IMR-90 (cell line): ENCODE measurements at regions not wholly inside any gene's neighbourhood (a gene's known extent, or its start where the extent isn't known, plus 50 kb on each side); places are given as distances from the start of the nearest gene placed in this dataset.

Experiments used
- ATAC-seq: fragments of 200-7000 bp; cut with Tn5 transposase; 2 replicates; pipeline ENCODE4 v1.9.1; 2020; ENCODE audit warnings: low read depth, mild to moderate bottlenecking, moderate library complexity
- BruUV-seq: library from RNA; stranded (reverse); fragments of 400-500 nt; replicated peaks from 2 replicates; lab custom pipeline; 2021; lab: Mats Ljungman, UMichigan
- CTCF ChIA-PET: fragments of 300-600 bp; formaldehyde crosslinking; extraction: SDS; loops from one replicate; lab custom pipeline; 2021; ENCODE audit warnings: antibody characterized with exemption; lab: Yijun Ruan, JAX
- POLR2A ChIA-PET: fragments of 300-600 bp; sonication (Branson Sonifier 250); formaldehyde crosslinking; loops from one replicate; lab custom pipeline; 2022; ENCODE audit warnings: antibody characterized with exemption; ENCODE audit not compliant: unreplicated experiment; lab: Charles Lee
- DNase-seq: peaks from one replicate; pipeline ENCODE4 v3.0.0; 2013
- H2AFZ ChIP-seq: replicated peaks from 2 replicates; pipeline ENCODE3; 2013; ENCODE audit warnings: low read length, mild to moderate bottlenecking; ENCODE audit not compliant: poor library complexity
- H2AK5ac ChIP-seq: 2 replicates; pipeline ENCODE4 v1.6.1; 2013; ENCODE audit warnings: low read depth, low read length, inconsistent platforms
- H2AK9ac ChIP-seq: replicated peaks from 2 replicates; pipeline ENCODE3; 2013; ENCODE audit warnings: mild to moderate bottlenecking, low read depth, low read length, moderate library complexity; ENCODE audit not compliant: poor library complexity
- H2BK120ac ChIP-seq: 2 replicates; pipeline ENCODE4 v1.6.1; 2013; ENCODE audit warnings: low read depth, low read length, inconsistent platforms
- H2BK15ac ChIP-seq: 3 replicates; pipeline ENCODE4 v1.6.1; 2013; ENCODE audit warnings: low read depth, low read length, inconsistent platforms
- H2BK20ac ChIP-seq: 2 replicates; pipeline ENCODE4 v1.6.1; 2013; ENCODE audit warnings: low read depth, mild to moderate bottlenecking, inconsistent platforms, low read length, moderate library complexity
- H2BK5ac ChIP-seq: 2 replicates; pipeline ENCODE4 v1.6.1; 2013; ENCODE audit warnings: mild to moderate bottlenecking, low read depth, low read length, inconsistent platforms; ENCODE audit not compliant: poor library complexity, severe bottlenecking
- H3K14ac ChIP-seq: replicated peaks from 2 replicates; pipeline ENCODE4 v1.6.1; 2013; ENCODE audit warnings: low read depth, low read length, inconsistent platforms
- H3K18ac ChIP-seq: 2 replicates; pipeline ENCODE4 v1.6.1; 2013; ENCODE audit warnings: low read depth, low read length, control low read depth
- H3K23ac ChIP-seq: 2 replicates; pipeline ENCODE4 v1.6.1; 2013; ENCODE audit warnings: low read depth, low read length, inconsistent platforms
- H3K27ac ChIP-seq: 2 replicates; pipeline ENCODE4 v1.5.1; 2013; ENCODE audit warnings: mild to moderate bottlenecking, control low read depth, low read length; ENCODE audit not compliant: insufficient read depth
- H3K27me3 ChIP-seq: 2 replicates; pipeline ENCODE4 v1.6.1; 2013; ENCODE audit warnings: low read length; ENCODE audit not compliant: control insufficient read depth, insufficient read depth
- H3K36me3 ChIP-seq: 2 replicates; pipeline ENCODE4 v1.6.1; 2013; ENCODE audit warnings: low read length, mixed read lengths; ENCODE audit not compliant: control insufficient read depth, insufficient read depth
- H3K4ac ChIP-seq: 2 replicates; pipeline ENCODE4 v1.6.1; 2013; ENCODE audit warnings: low read depth, low read length, inconsistent platforms
- H3K4me1 ChIP-seq: 2 replicates; pipeline ENCODE4 v1.6.1; 2013; ENCODE audit warnings: low read length, mixed read lengths; ENCODE audit not compliant: control insufficient read depth, insufficient read depth
- H3K4me2 ChIP-seq: 2 replicates; pipeline ENCODE4 v1.6.1; 2013; ENCODE audit warnings: low read depth, mild to moderate bottlenecking, control low read depth, low read length, moderate library complexity
- H3K4me3 ChIP-seq: 2 replicates; pipeline ENCODE4 v1.5.1; 2013; ENCODE audit warnings: low read depth, mild to moderate bottlenecking, control low read depth, low read length, moderate library complexity; ENCODE audit not compliant: insufficient read depth
- H3K56ac ChIP-seq: 2 replicates; pipeline ENCODE4 v1.6.1; 2013; ENCODE audit warnings: low read length, inconsistent platforms; ENCODE audit not compliant: insufficient read depth; ENCODE audit errors: extremely low read depth
- H3K79me1 ChIP-seq, 2 experiments: 2 replicates each; pipeline ENCODE4 v1.6.1; 2013; ENCODE audit warnings: low read length in 2 of 2, inconsistent platforms in 1 of 2, low read depth in 1 of 2
- H3K9ac ChIP-seq: 2 replicates; pipeline ENCODE4 v1.6.1; 2013; ENCODE audit warnings: low read depth, low read length, control low read depth
- H3K9me1 ChIP-seq: 2 replicates; pipeline ENCODE4 v1.6.1; 2013; ENCODE audit warnings: low read length, inconsistent platforms; ENCODE audit not compliant: insufficient read depth
- H3K9me3 ChIP-seq: 2 replicates; pipeline ENCODE4 v1.6.1; 2013; ENCODE audit warnings: low read length; ENCODE audit not compliant: control insufficient read depth, insufficient read depth
- H4K20me1 ChIP-seq: 2 replicates; pipeline ENCODE4 v1.6.1; 2013; ENCODE audit warnings: low read length, inconsistent platforms; ENCODE audit not compliant: insufficient read depth
- H4K5ac ChIP-seq: 2 replicates; pipeline ENCODE4 v1.6.1; 2013; ENCODE audit warnings: mild to moderate bottlenecking, low read depth, low read length, control low read depth
- H4K8ac ChIP-seq, 2 experiments: 2 replicates each; pipeline ENCODE4 v1.6.1; 2013; ENCODE audit warnings: low read depth in 2 of 2, low read length in 2 of 2, control low read depth in 1 of 2, inconsistent platforms in 1 of 2
- H4K91ac ChIP-seq: 2 replicates; pipeline ENCODE4 v1.6.1; 2013; ENCODE audit warnings: low read depth, low read length, inconsistent platforms; ENCODE audit not compliant: insufficient read depth
- BHLHE40 ChIP-seq: fragments of 150-350 bp; IDR thresholded peaks from 2 replicates; pipeline ENCODE4 v1.6.1; 2016; ENCODE audit warnings: mild to moderate bottlenecking, low read depth, low read length
- CEBPB ChIP-seq: IDR thresholded peaks from 2 replicates; pipeline ENCODE4 v1.6.1; 2012; ENCODE audit warnings: low read depth, low read length, improper control_type of control experiment
- CHD1 ChIP-seq: IDR thresholded peaks from 2 replicates; pipeline ENCODE4 v1.6.1; 2012; ENCODE audit warnings: low read depth, low read length, improper control_type of control experiment
- CTCF ChIP-seq: conservative IDR thresholded peaks from 2 replicates; pipeline ENCODE4 v1.5.1; 2012; ENCODE audit warnings: mild to moderate bottlenecking, low read depth, low read length, improper control_type of control experiment
- FOS ChIP-seq: fragments of 150-350 bp; IDR thresholded peaks from 2 replicates; pipeline ENCODE4 v1.6.1; 2016; ENCODE audit warnings: low read depth, low read length
- MAFK ChIP-seq: IDR thresholded peaks from 2 replicates; pipeline ENCODE4 v1.6.1; 2012; ENCODE audit warnings: low read depth, low read length, improper control_type of control experiment
- MAZ ChIP-seq: IDR thresholded peaks from 2 replicates; pipeline ENCODE4 v1.6.1; 2012; ENCODE audit warnings: low read depth, mild to moderate bottlenecking, low read length, improper control_type of control experiment, moderate library complexity, borderline replicate concordance
- MXI1 ChIP-seq: IDR thresholded peaks from 2 replicates; pipeline ENCODE4 v1.6.1; 2012; ENCODE audit warnings: low read depth, mild to moderate bottlenecking, low read length, moderate library complexity, borderline replicate concordance
- NFE2L2 ChIP-seq: fragments of 150-350 bp; IDR thresholded peaks from 2 replicates; pipeline ENCODE4 v1.6.1; 2016; ENCODE audit warnings: low read depth, mild to moderate bottlenecking, low read length
- POLR2A ChIP-seq: IDR thresholded peaks from 2 replicates; pipeline ENCODE4 v1.6.1; 2012; ENCODE audit warnings: mild to moderate bottlenecking, low read depth, low read length
- RAD21 ChIP-seq: IDR thresholded peaks from 2 replicates; pipeline ENCODE4 v1.6.1; 2012; ENCODE audit warnings: low read length, improper control_type of control experiment
- RCOR1 ChIP-seq: IDR thresholded peaks from 2 replicates; pipeline ENCODE4 v1.6.1; 2012; ENCODE audit warnings: mild to moderate bottlenecking, low read length, improper control_type of control experiment; ENCODE audit not compliant: insufficient replicate concordance
- RFX5 ChIP-seq: IDR thresholded peaks from 2 replicates; pipeline ENCODE4 v1.8.0; 2012; ENCODE audit warnings: low read depth, mild to moderate bottlenecking, low read length, moderate library complexity
- SMC3 ChIP-seq: fragments of 150-350 bp; IDR thresholded peaks from 2 replicates; pipeline ENCODE4 v1.6.1; 2016; ENCODE audit warnings: low read depth, mild to moderate bottlenecking, antibody characterized with exemption, low read length, moderate library complexity
- WGBS, 2 experiments: methylation state at CpG; one replicate each; pipeline versions ENCODE4 v1.1.5 to v1.1.7; 2013; ENCODE audit warnings: missing lambda C conversion rate in 2 of 2; ENCODE audit not compliant: insufficient read length in 1 of 2; ENCODE audit errors: extremely low coverage in 2 of 2; 5-methylcytosine and 5-hydroxymethylcytosine counted together
- dilution Hi-C: fragments of 300-500 bp; cut with HindIII; formaldehyde crosslinking; loops from one replicate; pipeline ENCODE4 v1.14.3; 2018; ENCODE audit warnings: low sequenced_read_pairs; ENCODE audit not compliant: unreplicated experiment
- in situ Hi-C: fragments of 300-500 bp; cut with MboI; formaldehyde crosslinking; loops from 3 replicates; pipeline ENCODE4 v1.14.3; 2019; ENCODE audit warnings: low sequenced_read_pairs, inconsistent platforms, mixed read lengths
- intact Hi-C: fragments of 100-400 bp; cut with micrococcal nuclease; formaldehyde crosslinking; loops from 2 replicates; pipeline ENCODE4 v1.10.0; 2022
- TF ChIP-seq, protein P1 (sequence below): fragments of 150-350 bp; IDR thresholded peaks from 2 replicates; pipeline ENCODE4 v1.6.1; 2016; ENCODE audit warnings: low read depth, mild to moderate bottlenecking, low read length, moderate library complexity, borderline replicate concordance
- TF ChIP-seq, protein P2 (sequence below): fragments of 150-350 bp; IDR thresholded peaks from 2 replicates; pipeline ENCODE4 v1.6.1; 2017; ENCODE audit warnings: mild to moderate bottlenecking, antibody characterized with exemption, low read length, low read depth

DNA sequence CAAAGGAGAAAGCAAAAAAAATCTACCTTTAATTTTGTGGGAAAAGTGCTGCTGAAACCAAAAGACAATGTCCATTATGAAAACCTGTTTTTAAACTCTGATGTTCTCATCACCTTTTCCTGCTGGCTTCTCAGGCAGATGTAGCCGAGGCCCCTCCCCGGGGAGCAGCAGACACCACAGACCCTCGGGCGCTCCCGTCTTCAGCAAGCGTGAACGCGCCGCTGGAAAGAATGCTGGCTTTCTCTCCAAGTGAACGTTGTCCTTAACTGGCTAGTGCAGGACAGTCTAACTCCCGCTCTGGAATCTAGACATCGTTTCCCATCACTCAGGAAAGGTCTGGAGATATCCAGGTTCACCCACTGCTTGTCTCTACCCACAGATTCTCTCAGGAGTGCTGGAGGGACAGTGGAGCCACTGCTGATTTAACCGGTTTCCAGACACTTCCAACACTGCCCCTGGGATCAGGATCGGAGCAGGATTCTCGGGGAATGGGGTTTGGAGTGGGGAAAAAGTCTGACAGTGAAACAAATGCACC lies 211.2 kb downstream of the RBFOX3 start:
- H3K23ac ChIP-seq: no peak overlapping the region
- H3K9ac ChIP-seq: no peak overlapping the region
- H3K4me2 ChIP-seq: no peak overlapping the region
- no peaks in the 10 kb centered on the region for H3K4me1 ChIP-seq
- no peak overlapping the region for H3K4ac ChIP-seq
- H3K79me1 ChIP-seq: no peaks in the 10 kb centered on the region
- WGBS, 2 experiments: 63% methylated on average over 9 of the region's 15 CpGs; no CpG with 5 or more reads in 1 of the 2 experiments
- H3K9me3 ChIP-seq: no peaks in the 10 kb centered on the region
- no peak overlapping the region for H2BK120ac ChIP-seq
- peaks cover 32% of the 10 kb centered on the region for H3K27me3 ChIP-seq
- H3K4me3 ChIP-seq: no peak overlapping the region
- no peak overlapping the region for H2AK9ac ChIP-seq
- ATAC-seq (no peak), DNase-seq (no peak)
- H3K27ac ChIP-seq: no peak overlapping the region
- no peaks in the 10 kb centered on the region for H3K36me3 ChIP-seq
- no peak overlapping the region for H4K8ac ChIP-seq
- H2AFZ ChIP-seq: no peak overlapping the region
- H3K18ac ChIP-seq: no peak overlapping the region
- H2BK15ac ChIP-seq: no peak overlapping the region
- no TSS peak for BruUV-seq
- H2AK5ac ChIP-seq: no peak overlapping the region
- CTCF ChIA-PET: no interaction called here
- POLR2A ChIA-PET: no interaction called here
- no peak overlapping the region for H4K91ac ChIP-seq
- H2BK20ac ChIP-seq: no peak overlapping the region
- dilution Hi-C loops: no loop called here
- no peak overlapping the region for H4K5ac ChIP-seq
- no peaks in the 10 kb centered on the region for H4K20me1 ChIP-seq
- intact Hi-C loops: loop anchor here (2.0 kb wide), 1 partner anchor 309 kb away; no protein-coding TSS in a partner anchor
- TF ChIP-seq RCOR1: no peak
- TF ChIP-seq MAZ: no peak
- TF ChIP-seq MAFK: no peak
- no peak for TF ChIP-seq MXI1
- no peak for TF ChIP-seq CEBPB
- TF ChIP-seq RAD21: no peak
- TF ChIP-seq, protein P1, sequence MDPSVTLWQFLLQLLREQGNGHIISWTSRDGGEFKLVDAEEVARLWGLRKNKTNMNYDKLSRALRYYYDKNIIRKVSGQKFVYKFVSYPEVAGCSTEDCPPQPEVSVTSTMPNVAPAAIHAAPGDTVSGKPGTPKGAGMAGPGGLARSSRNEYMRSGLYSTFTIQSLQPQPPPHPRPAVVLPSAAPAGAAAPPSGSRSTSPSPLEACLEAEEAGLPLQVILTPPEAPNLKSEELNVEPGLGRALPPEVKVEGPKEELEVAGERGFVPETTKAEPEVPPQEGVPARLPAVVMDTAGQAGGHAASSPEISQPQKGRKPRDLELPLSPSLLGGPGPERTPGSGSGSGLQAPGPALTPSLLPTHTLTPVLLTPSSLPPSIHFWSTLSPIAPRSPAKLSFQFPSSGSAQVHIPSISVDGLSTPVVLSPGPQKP: no peak
- no peak for TF ChIP-seq SMC3
- no peak for TF ChIP-seq BHLHE40
- no peak for TF ChIP-seq FOS
- no peak for TF ChIP-seq POLR2A
- TF ChIP-seq NFE2L2: no peak
- TF ChIP-seq, protein P2, sequence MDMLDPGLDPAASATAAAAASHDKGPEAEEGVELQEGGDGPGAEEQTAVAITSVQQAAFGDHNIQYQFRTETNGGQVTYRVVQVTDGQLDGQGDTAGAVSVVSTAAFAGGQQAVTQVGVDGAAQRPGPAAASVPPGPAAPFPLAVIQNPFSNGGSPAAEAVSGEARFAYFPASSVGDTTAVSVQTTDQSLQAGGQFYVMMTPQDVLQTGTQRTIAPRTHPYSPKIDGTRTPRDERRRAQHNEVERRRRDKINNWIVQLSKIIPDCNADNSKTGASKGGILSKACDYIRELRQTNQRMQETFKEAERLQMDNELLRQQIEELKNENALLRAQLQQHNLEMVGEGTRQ: no peak
- TF ChIP-seq CHD1: no peak
- no peak for TF ChIP-seq CTCF
- no peak for TF ChIP-seq RFX5
- no peak overlapping the region for H3K56ac ChIP-seq
- H3K14ac ChIP-seq: no peak overlapping the region
- H2BK5ac ChIP-seq: no peak overlapping the region
- H3K9me1 ChIP-seq: no peaks in the 10 kb centered on the region
- in situ Hi-C loops: loop anchor here (10.0 to 25.0 kb wide), 3 partner anchors 315 to 537 kb away; no protein-coding TSS in a partner anchor
